ENCODE measurements at regions not wholly inside any gene's neighbourhood (a gene's known extent, or its start where the extent isn't known, plus 50 kb on each side); places are given as distances from the start of the nearest gene placed in this dataset.

- no peaks in the 10 kb centered on the region for H3K9me3 ChIP-seq (ENCODE audit: insufficient read depth, low read length)
- H3K36me3 ChIP-seq (ENCODE audit: low read length): no peaks in the 10 kb centered on the region
- TF ChIP-seq EZH2phosphoT487 (conservative IDR thresholded peaks at IDR 0.05; ENCODE audit: low read length): no peak
- TF ChIP-seq CTCF (IDR thresholded peaks at IDR 0.05; ENCODE audit: insufficient read depth, low read length, poor library complexity, severe bottlenecking): no peak
- H3K9ac ChIP-seq (ENCODE audit: low read length): no peak overlapping the region
- H3K79me2 ChIP-seq (ENCODE audit: insufficient read depth, low read length): no peaks in the 10 kb centered on the region
- no peak overlapping the region for H3K4me3 ChIP-seq (ENCODE audit: insufficient read depth, low read length, poor library complexity, severe bottlenecking)
- H3K27ac ChIP-seq (ENCODE audit: low read depth, low read length): no peak overlapping the region
- no peaks in the 10 kb centered on the region for H3K9me2 ChIP-seq (replicated peaks; ENCODE audit: insufficient read depth, low read length)
- H3K4me2 ChIP-seq (ENCODE audit: low read depth, low read length, poor library complexity, severe bottlenecking): no peak overlapping the region
- H2AFZ ChIP-seq (ENCODE audit: low read depth, low read length, severe bottlenecking): no peak overlapping the region
- no peaks in the 10 kb centered on the region for H4K20me1 ChIP-seq (ENCODE audit: low read depth, low read length)
- H3F3A ChIP-seq (ENCODE audit: insufficient read depth): no peaks in the 10 kb centered on the region
- H3K27me3 ChIP-seq (ENCODE audit: low read length): no peaks in the 10 kb centered on the region
Measured at GRCh38 chr11:96755209-96755608, 365.4 kb downstream of the JRKL start.

DNA sequence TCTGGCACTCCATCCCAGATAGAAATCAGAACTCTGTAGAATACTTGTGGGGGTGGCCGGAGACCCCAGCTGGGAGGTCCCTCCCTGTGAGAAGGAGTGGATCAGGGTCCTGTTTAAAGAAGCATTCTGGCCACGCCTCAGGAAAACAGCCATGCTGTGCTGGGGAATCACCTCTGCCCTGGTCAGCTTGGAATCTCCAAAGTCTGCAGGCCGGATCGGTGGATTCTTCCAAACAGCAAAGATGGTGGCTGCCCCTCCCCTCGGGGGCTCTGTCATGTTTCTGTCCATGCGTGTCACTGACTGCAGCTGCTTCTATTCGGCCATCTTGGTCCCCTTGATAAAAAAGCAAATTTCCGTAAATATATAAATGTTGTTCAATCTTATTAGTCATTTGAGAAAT lies 365.9 kb downstream of the JRKL start:
- no peak overlapping the region for H3K27ac ChIP-seq (ENCODE audit: low read depth, low read length)

DNA sequence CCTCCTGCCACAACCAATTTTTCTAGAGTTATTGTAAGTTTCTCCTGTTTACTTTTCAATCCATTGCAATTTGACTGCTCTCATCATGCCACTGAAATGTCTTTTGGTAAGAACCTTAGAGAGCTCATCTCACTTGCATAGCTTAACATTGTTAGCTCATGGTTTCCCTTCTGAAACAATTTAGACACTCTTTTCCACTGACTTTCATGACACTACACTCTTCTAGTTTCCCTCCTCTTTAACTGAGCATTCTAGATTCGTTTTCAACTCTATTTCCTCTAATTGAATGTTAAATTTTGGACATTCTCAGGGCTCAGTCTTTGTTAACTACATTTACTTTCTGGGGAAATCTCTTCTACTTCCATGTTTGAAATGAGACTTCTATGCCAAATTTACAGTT lies 369.1 kb downstream of the JRKL start:
- Histone ChIP-seq H3K4me2 (ENCODE audit: low read depth, low read length, poor library complexity, severe bottlenecking) (no peak overlapping the region), H3K9me3 (ENCODE audit: insufficient read depth, low read length) (no peaks in the 10 kb centered on the region)
- TF ChIP-seq CTCF (IDR thresholded peaks at IDR 0.05; ENCODE audit: insufficient read depth, low read length, poor library complexity, severe bottlenecking) (no peak), EZH2phosphoT487 (conservative IDR thresholded peaks at IDR 0.05; ENCODE audit: low read length) (no peak)

More for the DNA sequence above, 365.9 kb downstream of the JRKL start:
- H3K79me2 ChIP-seq (ENCODE audit: insufficient read depth, low read length): no peaks in the 10 kb centered on the region
- no peak overlapping the region for H3K4me3 ChIP-seq (ENCODE audit: insufficient read depth, low read length, poor library complexity, severe bottlenecking)
- H3K27me3 ChIP-seq (ENCODE audit: low read length): no peaks in the 10 kb centered on the region
- no peak for TF ChIP-seq EZH2phosphoT487 (conservative IDR thresholded peaks at IDR 0.05; ENCODE audit: low read length)
- no peak for TF ChIP-seq CTCF (IDR thresholded peaks at IDR 0.05; ENCODE audit: insufficient read depth, low read length, poor library complexity, severe bottlenecking)
- H3F3A ChIP-seq (ENCODE audit: insufficient read depth): no peaks in the 10 kb centered on the region
- no peaks in the 10 kb centered on the region for H3K9me3 ChIP-seq (ENCODE audit: insufficient read depth, low read length)
- no peaks in the 10 kb centered on the region for H3K9me2 ChIP-seq (replicated peaks; ENCODE audit: insufficient read depth, low read length)
- H2AFZ ChIP-seq (ENCODE audit: low read depth, low read length, severe bottlenecking): no peak overlapping the region
- no peaks in the 10 kb centered on the region for H4K20me1 ChIP-seq (ENCODE audit: low read depth, low read length)
- H3K9ac ChIP-seq (ENCODE audit: low read length): no peak overlapping the region
- H3K36me3 ChIP-seq (ENCODE audit: low read length): no peaks in the 10 kb centered on the region
- no peak overlapping the region for H3K4me2 ChIP-seq (ENCODE audit: low read depth, low read length, poor library complexity, severe bottlenecking)

More for the DNA sequence above, 369.1 kb downstream of the JRKL start:
- Histone ChIP-seq H3K27ac (ENCODE audit: low read depth, low read length) (no peak overlapping the region), H4K20me1 (ENCODE audit: low read depth, low read length) (no peaks in the 10 kb centered on the region), H3K36me3 (ENCODE audit: low read length) (no peaks in the 10 kb centered on the region), H3K9me2 (replicated peaks; ENCODE audit: insufficient read depth, low read length) (no peaks in the 10 kb centered on the region), H3F3A (ENCODE audit: insufficient read depth) (no peaks in the 10 kb centered on the region), H3K79me2 (ENCODE audit: insufficient read depth, low read length) (no peaks in the 10 kb centered on the region), H3K4me3 (ENCODE audit: insufficient read depth, low read length, poor library complexity, severe bottlenecking) (no peak overlapping the region), H3K27me3 (ENCODE audit: low read length) (no peaks in the 10 kb centered on the region), H3K9ac (ENCODE audit: low read length) (no peak overlapping the region), H2AFZ (ENCODE audit: low read depth, low read length, severe bottlenecking) (no peak overlapping the region)
